IMR-90 (cell line): ENCODE measurements at regions not wholly inside any gene's neighbourhood (a gene's known extent, or its start where the extent isn't known, plus 50 kb on each side); places are given as distances from the start of the nearest gene placed in this dataset.
A peak's percentile ranks its signal among the peaks of the same experiment; 100 is the strongest.

Experiments
- ATAC-seq: fragments of 200-7000 bp; cut with Tn5 transposase; 2 replicates; pipeline ENCODE4 v1.9.1; 2020; ENCODE audit warnings: low read depth, mild to moderate bottlenecking, moderate library complexity
- BruUV-seq: library from RNA; stranded (reverse); fragments of 400-500 nt; replicated peaks from 2 replicates; lab custom pipeline; 2021; lab: Mats Ljungman, UMichigan
- CTCF ChIA-PET: fragments of 300-600 bp; formaldehyde crosslinking; extraction: SDS; loops from one replicate; lab custom pipeline; 2021; ENCODE audit warnings: antibody characterized with exemption; lab: Yijun Ruan, JAX
- POLR2A ChIA-PET: fragments of 300-600 bp; sonication (Branson Sonifier 250); formaldehyde crosslinking; loops from one replicate; lab custom pipeline; 2022; ENCODE audit warnings: antibody characterized with exemption; ENCODE audit not compliant: unreplicated experiment; lab: Charles Lee
- DNase-seq: peaks from one replicate; pipeline ENCODE4 v3.0.0; 2013
- H2AFZ ChIP-seq: replicated peaks from 2 replicates; pipeline ENCODE3; 2013; ENCODE audit warnings: low read length, mild to moderate bottlenecking; ENCODE audit not compliant: poor library complexity
- H2AK5ac ChIP-seq: 2 replicates; pipeline ENCODE4 v1.6.1; 2013; ENCODE audit warnings: low read depth, low read length, inconsistent platforms
- H2AK9ac ChIP-seq: replicated peaks from 2 replicates; pipeline ENCODE3; 2013; ENCODE audit warnings: mild to moderate bottlenecking, low read depth, low read length, moderate library complexity; ENCODE audit not compliant: poor library complexity
- H2BK120ac ChIP-seq: 2 replicates; pipeline ENCODE4 v1.6.1; 2013; ENCODE audit warnings: low read depth, low read length, inconsistent platforms
- H2BK15ac ChIP-seq: 3 replicates; pipeline ENCODE4 v1.6.1; 2013; ENCODE audit warnings: low read depth, low read length, inconsistent platforms
- H2BK20ac ChIP-seq: 2 replicates; pipeline ENCODE4 v1.6.1; 2013; ENCODE audit warnings: low read depth, mild to moderate bottlenecking, inconsistent platforms, low read length, moderate library complexity
- H2BK5ac ChIP-seq: 2 replicates; pipeline ENCODE4 v1.6.1; 2013; ENCODE audit warnings: mild to moderate bottlenecking, low read depth, low read length, inconsistent platforms; ENCODE audit not compliant: poor library complexity, severe bottlenecking
- H3K14ac ChIP-seq: replicated peaks from 2 replicates; pipeline ENCODE4 v1.6.1; 2013; ENCODE audit warnings: low read depth, low read length, inconsistent platforms
- H3K18ac ChIP-seq: 2 replicates; pipeline ENCODE4 v1.6.1; 2013; ENCODE audit warnings: low read depth, low read length, control low read depth
- H3K23ac ChIP-seq: 2 replicates; pipeline ENCODE4 v1.6.1; 2013; ENCODE audit warnings: low read depth, low read length, inconsistent platforms
- H3K27ac ChIP-seq: 2 replicates; pipeline ENCODE4 v1.5.1; 2013; ENCODE audit warnings: mild to moderate bottlenecking, control low read depth, low read length; ENCODE audit not compliant: insufficient read depth
- H3K27me3 ChIP-seq: 2 replicates; pipeline ENCODE4 v1.6.1; 2013; ENCODE audit warnings: low read length; ENCODE audit not compliant: control insufficient read depth, insufficient read depth
- H3K36me3 ChIP-seq: 2 replicates; pipeline ENCODE4 v1.6.1; 2013; ENCODE audit warnings: low read length, mixed read lengths; ENCODE audit not compliant: control insufficient read depth, insufficient read depth
- H3K4ac ChIP-seq: 2 replicates; pipeline ENCODE4 v1.6.1; 2013; ENCODE audit warnings: low read depth, low read length, inconsistent platforms
- H3K4me1 ChIP-seq: 2 replicates; pipeline ENCODE4 v1.6.1; 2013; ENCODE audit warnings: low read length, mixed read lengths; ENCODE audit not compliant: control insufficient read depth, insufficient read depth
- H3K4me2 ChIP-seq: 2 replicates; pipeline ENCODE4 v1.6.1; 2013; ENCODE audit warnings: low read depth, mild to moderate bottlenecking, control low read depth, low read length, moderate library complexity
- H3K4me3 ChIP-seq: 2 replicates; pipeline ENCODE4 v1.5.1; 2013; ENCODE audit warnings: low read depth, mild to moderate bottlenecking, control low read depth, low read length, moderate library complexity; ENCODE audit not compliant: insufficient read depth
- H3K56ac ChIP-seq: 2 replicates; pipeline ENCODE4 v1.6.1; 2013; ENCODE audit warnings: low read length, inconsistent platforms; ENCODE audit not compliant: insufficient read depth; ENCODE audit errors: extremely low read depth
- H3K79me1 ChIP-seq, 2 experiments: 2 replicates each; pipeline ENCODE4 v1.6.1; 2013; ENCODE audit warnings: low read length in 2 of 2, inconsistent platforms in 1 of 2, low read depth in 1 of 2
- H3K9ac ChIP-seq: 2 replicates; pipeline ENCODE4 v1.6.1; 2013; ENCODE audit warnings: low read depth, low read length, control low read depth
- H3K9me1 ChIP-seq: 2 replicates; pipeline ENCODE4 v1.6.1; 2013; ENCODE audit warnings: low read length, inconsistent platforms; ENCODE audit not compliant: insufficient read depth
- H3K9me3 ChIP-seq: 2 replicates; pipeline ENCODE4 v1.6.1; 2013; ENCODE audit warnings: low read length; ENCODE audit not compliant: control insufficient read depth, insufficient read depth
- H4K20me1 ChIP-seq: 2 replicates; pipeline ENCODE4 v1.6.1; 2013; ENCODE audit warnings: low read length, inconsistent platforms; ENCODE audit not compliant: insufficient read depth
- H4K5ac ChIP-seq: 2 replicates; pipeline ENCODE4 v1.6.1; 2013; ENCODE audit warnings: mild to moderate bottlenecking, low read depth, low read length, control low read depth
- H4K8ac ChIP-seq, 2 experiments: 2 replicates each; pipeline ENCODE4 v1.6.1; 2013; ENCODE audit warnings: low read depth in 2 of 2, low read length in 2 of 2, control low read depth in 1 of 2, inconsistent platforms in 1 of 2
- H4K91ac ChIP-seq: 2 replicates; pipeline ENCODE4 v1.6.1; 2013; ENCODE audit warnings: low read depth, low read length, inconsistent platforms; ENCODE audit not compliant: insufficient read depth
- BHLHE40 ChIP-seq: fragments of 150-350 bp; IDR thresholded peaks from 2 replicates; pipeline ENCODE4 v1.6.1; 2016; ENCODE audit warnings: mild to moderate bottlenecking, low read depth, low read length
- FOS ChIP-seq: fragments of 150-350 bp; IDR thresholded peaks from 2 replicates; pipeline ENCODE4 v1.6.1; 2016; ENCODE audit warnings: low read depth, low read length
- NFE2L2 ChIP-seq: fragments of 150-350 bp; IDR thresholded peaks from 2 replicates; pipeline ENCODE4 v1.6.1; 2016; ENCODE audit warnings: low read depth, mild to moderate bottlenecking, low read length
- RAD21 ChIP-seq: IDR thresholded peaks from 2 replicates; pipeline ENCODE4 v1.6.1; 2012; ENCODE audit warnings: low read length, improper control_type of control experiment
- SMC3 ChIP-seq: fragments of 150-350 bp; IDR thresholded peaks from 2 replicates; pipeline ENCODE4 v1.6.1; 2016; ENCODE audit warnings: low read depth, mild to moderate bottlenecking, antibody characterized with exemption, low read length, moderate library complexity
- WGBS, 2 experiments: methylation state at CpG; one replicate each; pipeline versions ENCODE4 v1.1.5 to v1.1.7; 2013; ENCODE audit warnings: missing lambda C conversion rate in 2 of 2; ENCODE audit not compliant: insufficient read length in 1 of 2; ENCODE audit errors: extremely low coverage in 2 of 2; 5-methylcytosine and 5-hydroxymethylcytosine counted together
- dilution Hi-C: fragments of 300-500 bp; cut with HindIII; formaldehyde crosslinking; loops from one replicate; pipeline ENCODE4 v1.14.3; 2018; ENCODE audit warnings: low sequenced_read_pairs; ENCODE audit not compliant: unreplicated experiment
- in situ Hi-C: fragments of 300-500 bp; cut with MboI; formaldehyde crosslinking; loops from 3 replicates; pipeline ENCODE4 v1.14.3; 2019; ENCODE audit warnings: low sequenced_read_pairs, inconsistent platforms, mixed read lengths
- intact Hi-C: fragments of 100-400 bp; cut with micrococcal nuclease; formaldehyde crosslinking; loops from 2 replicates; pipeline ENCODE4 v1.10.0; 2022
- TF ChIP-seq, protein P1 (sequence below): fragments of 150-350 bp; IDR thresholded peaks from 2 replicates; pipeline ENCODE4 v1.6.1; 2017; ENCODE audit warnings: mild to moderate bottlenecking, antibody characterized with exemption, low read length, low read depth
- TF ChIP-seq, protein P2 (sequence below): conservative IDR thresholded peaks from 2 replicates; pipeline ENCODE4 v1.5.1; 2012; ENCODE audit warnings: mild to moderate bottlenecking, low read depth, low read length, improper control_type of control experiment
- TF ChIP-seq, protein P3 (sequence below): fragments of 150-350 bp; IDR thresholded peaks from 2 replicates; pipeline ENCODE4 v1.6.1; 2016; ENCODE audit warnings: low read depth, mild to moderate bottlenecking, low read length, moderate library complexity, borderline replicate concordance

DNA sequence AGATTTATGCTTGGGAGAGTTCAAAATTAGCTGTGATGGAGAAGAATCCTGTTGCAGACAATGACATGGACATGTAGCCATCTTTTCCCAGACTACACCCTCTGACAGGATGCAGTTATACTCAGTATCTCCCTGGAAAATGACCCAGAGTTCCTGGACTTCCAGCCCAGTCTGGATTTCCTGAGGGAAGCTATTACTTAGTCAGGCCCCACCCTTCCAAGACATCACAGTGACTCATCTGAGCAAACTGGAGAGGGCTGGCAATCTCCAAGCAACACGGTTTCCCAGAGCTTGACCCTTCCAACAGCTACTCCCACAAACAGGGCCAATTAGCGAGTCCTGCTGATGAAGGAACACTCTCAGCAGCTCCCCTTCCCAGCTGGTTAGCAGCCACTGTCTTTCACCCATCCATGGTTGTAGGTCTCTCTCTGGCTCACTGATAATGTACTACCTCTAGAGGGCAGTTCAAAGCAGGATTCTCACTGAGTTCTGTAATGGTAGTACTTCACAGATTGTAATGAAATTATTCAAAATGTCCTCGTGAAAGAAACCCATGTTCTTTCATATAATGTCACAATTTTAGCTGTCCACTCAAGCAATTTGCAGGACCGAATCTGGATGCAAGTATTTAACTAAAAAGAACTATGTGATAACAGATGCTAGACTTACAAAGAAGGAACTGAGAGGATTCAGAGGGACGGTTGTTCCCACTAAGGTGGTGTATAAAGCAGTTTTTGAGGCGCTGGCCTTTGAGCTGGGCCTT is 110.2 kb downstream of the MDH1 start:
- Histone ChIP-seq H3K9ac (no peak overlapping the region), H3K4ac (peak overlapping the region; percentile 56), H3K4me1 (peaks cover 5% of the 10 kb centered on the region; the same call in 1 of the 2 replicates), H2BK120ac (peak overlapping the region; percentile 60), H3K4me2 (0 out of 2 replicates have a peak overlapping the region, but pooled peaks have one; percentile 6), H2AK5ac (no peak overlapping the region), H3K18ac (no peak overlapping the region), H3K27ac (no peak overlapping the region; the same call in 1 of the 2 replicates), H4K5ac (0 out of 2 replicates have a peak overlapping the region, but pooled peaks have one; percentile 8), H2AFZ (peak overlapping the region; percentile 84), H3K23ac (no peak overlapping the region), H3K4me3 (no peak overlapping the region), H2BK15ac (peak overlapping the region; percentile 21; the same call in 1 of the 3 replicates), H3K36me3 (no peaks in the 10 kb centered on the region), H4K91ac (peak overlapping the region; percentile 51; the same call in 1 of the 2 replicates), H3K14ac (peak overlapping the region; percentile 16), H3K9me3 (no peaks in the 10 kb centered on the region), H2AK9ac (no peak overlapping the region), H3K79me1 (no peaks in the 10 kb centered on the region), H3K56ac (no peak overlapping the region), H3K9me1 (peaks cover 5% of the 10 kb centered on the region), H4K8ac (peak overlapping the region in 1 of 2 experiments; percentile 71; a peak in 2 of 4 replicates), H4K20me1 (no peaks in the 10 kb centered on the region), H2BK5ac (peak overlapping the region; percentile 14), H2BK20ac (peak overlapping the region; percentile 53), H3K27me3 (no peaks in the 10 kb centered on the region)
- POLR2A ChIA-PET: interaction anchor here (1.0 kb wide), 1 partner anchor 143 kb away, joined by 4 read pairs; the partner anchor contains the start of gene UGP2
- in situ Hi-C loops (loop anchor here (10.0 kb wide), 1 partner anchor 156 kb away; no protein-coding TSS in a partner anchor), intact Hi-C loops (loop anchor here (1.0 to 10.0 kb wide), 4 partner anchors 142 to 446 kb away; partner anchors contain the start of genes PELI1, UGP2 and VPS54), dilution Hi-C loops (loop anchor here (25.0 kb wide), 1 partner anchor 163 kb away; no protein-coding TSS in a partner anchor)
- ATAC-seq (peak; percentile 98), DNase-seq (peak; percentile 79)
- no TSS peak for BruUV-seq
- CTCF ChIA-PET: interaction anchor here (0.6 to 2.6 kb wide), 18 partner anchors 9 to 191 kb away, joined by 3 to 15 read pairs (median 4); partner anchors contain the start of gene UGP2
- 0% methylated on average over 1 of the region's 6 CpGs; no CpG with 5 or more reads in 1 of the 2 experiments for WGBS, 2 experiments
- no peak for TF ChIP-seq NFE2L2
- TF ChIP-seq RAD21: peak; percentile 62
- TF ChIP-seq BHLHE40: no peak
- peak; percentile 40 for TF ChIP-seq SMC3
- TF ChIP-seq, protein P1, sequence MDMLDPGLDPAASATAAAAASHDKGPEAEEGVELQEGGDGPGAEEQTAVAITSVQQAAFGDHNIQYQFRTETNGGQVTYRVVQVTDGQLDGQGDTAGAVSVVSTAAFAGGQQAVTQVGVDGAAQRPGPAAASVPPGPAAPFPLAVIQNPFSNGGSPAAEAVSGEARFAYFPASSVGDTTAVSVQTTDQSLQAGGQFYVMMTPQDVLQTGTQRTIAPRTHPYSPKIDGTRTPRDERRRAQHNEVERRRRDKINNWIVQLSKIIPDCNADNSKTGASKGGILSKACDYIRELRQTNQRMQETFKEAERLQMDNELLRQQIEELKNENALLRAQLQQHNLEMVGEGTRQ: no peak
- peak; percentile 46; the same call in 1 of the 2 replicates for TF ChIP-seq FOS
- TF ChIP-seq, protein P2, sequence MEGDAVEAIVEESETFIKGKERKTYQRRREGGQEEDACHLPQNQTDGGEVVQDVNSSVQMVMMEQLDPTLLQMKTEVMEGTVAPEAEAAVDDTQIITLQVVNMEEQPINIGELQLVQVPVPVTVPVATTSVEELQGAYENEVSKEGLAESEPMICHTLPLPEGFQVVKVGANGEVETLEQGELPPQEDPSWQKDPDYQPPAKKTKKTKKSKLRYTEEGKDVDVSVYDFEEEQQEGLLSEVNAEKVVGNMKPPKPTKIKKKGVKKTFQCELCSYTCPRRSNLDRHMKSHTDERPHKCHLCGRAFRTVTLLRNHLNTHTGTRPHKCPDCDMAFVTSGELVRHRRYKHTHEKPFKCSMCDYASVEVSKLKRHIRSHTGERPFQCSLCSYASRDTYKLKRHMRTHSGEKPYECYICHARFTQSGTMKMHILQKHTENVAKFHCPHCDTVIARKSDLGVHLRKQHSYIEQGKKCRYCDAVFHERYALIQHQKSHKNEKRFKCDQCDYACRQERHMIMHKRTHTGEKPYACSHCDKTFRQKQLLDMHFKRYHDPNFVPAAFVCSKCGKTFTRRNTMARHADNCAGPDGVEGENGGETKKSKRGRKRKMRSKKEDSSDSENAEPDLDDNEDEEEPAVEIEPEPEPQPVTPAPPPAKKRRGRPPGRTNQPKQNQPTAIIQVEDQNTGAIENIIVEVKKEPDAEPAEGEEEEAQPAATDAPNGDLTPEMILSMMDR: peak; percentile 59
- TF ChIP-seq, protein P3, sequence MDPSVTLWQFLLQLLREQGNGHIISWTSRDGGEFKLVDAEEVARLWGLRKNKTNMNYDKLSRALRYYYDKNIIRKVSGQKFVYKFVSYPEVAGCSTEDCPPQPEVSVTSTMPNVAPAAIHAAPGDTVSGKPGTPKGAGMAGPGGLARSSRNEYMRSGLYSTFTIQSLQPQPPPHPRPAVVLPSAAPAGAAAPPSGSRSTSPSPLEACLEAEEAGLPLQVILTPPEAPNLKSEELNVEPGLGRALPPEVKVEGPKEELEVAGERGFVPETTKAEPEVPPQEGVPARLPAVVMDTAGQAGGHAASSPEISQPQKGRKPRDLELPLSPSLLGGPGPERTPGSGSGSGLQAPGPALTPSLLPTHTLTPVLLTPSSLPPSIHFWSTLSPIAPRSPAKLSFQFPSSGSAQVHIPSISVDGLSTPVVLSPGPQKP: no peak
